Kidney (tissue), 13 donors: ENCODE measurements at regions not wholly inside any gene's neighbourhood (a gene's known extent, or its start where the extent isn't known, plus 50 kb on each side); places are given as distances from the start of the nearest gene placed in this dataset.
"Not testable (repeated sequence)": the region's sequence is repeated elsewhere in the genome, so short reads cannot be mapped to it uniquely, and the experiment has no call there.

Experiments
- DNase-seq, 5 donors: peaks; one replicate each; pipeline ENCODE4 v3.0.0-alpha.2; 2013 to 2020
- FAIRE-seq: peaks from 2 replicates; lab custom pipeline; 2012; peaks lifted over from hg19 to GRCh38; lab: Jason Lieb, UNC
- H3K27ac ChIP-seq, 2 donors: one replicate each; pipeline ENCODE4 v1.7.0; 2013; ENCODE audit warnings: low read depth in 2 of 2, low read length in 2 of 2, inconsistent platforms in 1 of 2
- H3K27me3 ChIP-seq: one replicate; pipeline ENCODE4 v1.7.1; 2013; ENCODE audit warnings: low read length, inconsistent platforms; ENCODE audit not compliant: control insufficient read depth, insufficient read depth
- H3K36me3 ChIP-seq, 3 donors: one replicate each; pipeline versions ENCODE4 v1.7.0 to v1.7.1; 2013; ENCODE audit warnings: low read length in 3 of 3, control low read depth in 1 of 3, inconsistent platforms in 1 of 3; ENCODE audit not compliant: insufficient read depth in 3 of 3, control insufficient read depth in 2 of 3
- H3K4me1 ChIP-seq, 3 donors: one replicate each; pipeline versions ENCODE4 v1.7.0 to v1.7.1; 2013; ENCODE audit warnings: low read length in 3 of 3, inconsistent platforms in 1 of 3, low read depth in 1 of 3; ENCODE audit not compliant: control insufficient read depth in 2 of 3, insufficient read depth in 2 of 3
- H3K4me3 ChIP-seq, 3 donors: one replicate each; pipeline versions ENCODE4 v1.7.0 to v1.8.1; 2013; ENCODE audit warnings: low read length in 3 of 3, control low read depth in 1 of 3, inconsistent platforms in 1 of 3
- H3K9ac ChIP-seq, 3 donors: one replicate each; pipeline versions ENCODE4 v1.7.0 to v1.7.1; 2013; ENCODE audit warnings: low read length in 3 of 3, control low read depth in 1 of 3, inconsistent platforms in 1 of 3
- H3K9me3 ChIP-seq, 3 donors: one replicate each; pipeline versions ENCODE4 v1.7.0 to v1.7.1; 2013; ENCODE audit warnings: low read length in 3 of 3, control low read depth in 1 of 3, inconsistent platforms in 1 of 3; ENCODE audit not compliant: control insufficient read depth in 2 of 3, insufficient read depth in 1 of 3
- intact Hi-C: fragments of 100-400 bp; cut with DNase I; formaldehyde crosslinking; loops from one replicate; pipeline ENCODE4 v1.11.1; 2022
- TF ChIP-seq, protein P1 (sequence below): IDR thresholded peaks from 3 replicates; pipeline ENCODE4 v1.5.1; 2012; ENCODE audit warnings: mild to moderate bottlenecking, moderate library complexity, borderline replicate concordance; ENCODE audit not compliant: insufficient read depth; ENCODE audit errors: extremely low read depth
- donor health status: control.
- donor health status: control.
- donor health status: control.
- donor health status: control.
- donor health status: control.
- donor health status: DM: yes; HTN: yes; CAD: no.
- donor health status: Normal renal cell carcinoma (clear cell type).

DNA sequence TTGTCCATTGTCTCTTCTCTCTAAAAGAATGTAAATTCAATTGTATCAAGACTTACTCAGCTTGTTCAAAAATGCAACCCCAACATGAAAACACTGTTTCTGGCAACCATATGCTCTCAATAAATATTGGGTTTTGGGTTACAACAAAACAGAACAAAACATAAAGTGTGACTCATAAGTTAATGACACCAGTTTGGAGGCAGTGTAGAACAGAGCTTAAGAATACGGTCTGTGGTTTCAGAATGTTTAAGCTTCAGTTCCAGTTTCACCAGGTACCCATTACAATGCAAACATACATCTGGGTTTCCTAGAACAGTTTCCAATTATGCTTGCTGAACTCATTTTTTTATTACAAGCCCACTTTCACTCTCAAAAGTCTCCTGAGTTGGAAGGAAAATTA, 285.8 kb upstream of the PCDH9 start:
- Histone ChIP-seq H3K27me3 (no peaks in the 10 kb centered on the region), H3K9ac (no peak overlapping the region), H3K4me1 (no peaks in the 10 kb centered on the region), H3K4me3 (no peak overlapping the region), H3K9me3 (no peaks in the 10 kb centered on the region), H3K27ac (no peak overlapping the region), H3K36me3 (no peaks in the 10 kb centered on the region)
- FAIRE-seq (no peak), DNase-seq (no peak)
- TF ChIP-seq, protein P1, sequence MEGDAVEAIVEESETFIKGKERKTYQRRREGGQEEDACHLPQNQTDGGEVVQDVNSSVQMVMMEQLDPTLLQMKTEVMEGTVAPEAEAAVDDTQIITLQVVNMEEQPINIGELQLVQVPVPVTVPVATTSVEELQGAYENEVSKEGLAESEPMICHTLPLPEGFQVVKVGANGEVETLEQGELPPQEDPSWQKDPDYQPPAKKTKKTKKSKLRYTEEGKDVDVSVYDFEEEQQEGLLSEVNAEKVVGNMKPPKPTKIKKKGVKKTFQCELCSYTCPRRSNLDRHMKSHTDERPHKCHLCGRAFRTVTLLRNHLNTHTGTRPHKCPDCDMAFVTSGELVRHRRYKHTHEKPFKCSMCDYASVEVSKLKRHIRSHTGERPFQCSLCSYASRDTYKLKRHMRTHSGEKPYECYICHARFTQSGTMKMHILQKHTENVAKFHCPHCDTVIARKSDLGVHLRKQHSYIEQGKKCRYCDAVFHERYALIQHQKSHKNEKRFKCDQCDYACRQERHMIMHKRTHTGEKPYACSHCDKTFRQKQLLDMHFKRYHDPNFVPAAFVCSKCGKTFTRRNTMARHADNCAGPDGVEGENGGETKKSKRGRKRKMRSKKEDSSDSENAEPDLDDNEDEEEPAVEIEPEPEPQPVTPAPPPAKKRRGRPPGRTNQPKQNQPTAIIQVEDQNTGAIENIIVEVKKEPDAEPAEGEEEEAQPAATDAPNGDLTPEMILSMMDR: no peak
- intact Hi-C loops: no loop called here

DNA sequence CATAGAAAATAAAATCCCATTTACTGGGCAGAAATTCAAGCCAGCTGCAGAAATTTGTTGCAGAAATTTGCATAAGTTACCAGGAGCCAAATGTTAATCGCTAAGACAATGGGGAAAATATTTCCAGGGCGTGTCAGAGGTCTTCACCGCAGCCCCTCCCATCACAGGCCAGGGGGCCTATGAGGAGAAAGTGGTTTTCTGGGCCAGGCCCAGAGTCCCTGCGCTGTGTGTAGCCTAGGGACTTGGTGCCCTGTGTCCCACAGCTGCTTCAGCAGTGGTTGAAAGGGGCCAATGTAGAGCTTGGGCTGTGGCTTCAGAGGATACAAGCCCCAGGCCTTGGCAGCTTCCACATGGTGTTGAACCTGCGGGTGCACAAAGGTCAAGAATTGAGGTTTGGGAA, 278.9 kb upstream of the PCDH9 start:
- no peaks in the 10 kb centered on the region for H3K4me1 ChIP-seq
- no peak overlapping the region for H3K4me3 ChIP-seq
- no peaks in the 10 kb centered on the region for H3K36me3 ChIP-seq
- DNase-seq (no peak), FAIRE-seq (no peak)
- intact Hi-C loops: no loop called here
- no peak overlapping the region for H3K27ac ChIP-seq
- no peaks in the 10 kb centered on the region for H3K9me3 ChIP-seq
- H3K9ac ChIP-seq: no peak overlapping the region
- TF ChIP-seq, protein P1: no peak
- H3K27me3 ChIP-seq: no peaks in the 10 kb centered on the region

DNA sequence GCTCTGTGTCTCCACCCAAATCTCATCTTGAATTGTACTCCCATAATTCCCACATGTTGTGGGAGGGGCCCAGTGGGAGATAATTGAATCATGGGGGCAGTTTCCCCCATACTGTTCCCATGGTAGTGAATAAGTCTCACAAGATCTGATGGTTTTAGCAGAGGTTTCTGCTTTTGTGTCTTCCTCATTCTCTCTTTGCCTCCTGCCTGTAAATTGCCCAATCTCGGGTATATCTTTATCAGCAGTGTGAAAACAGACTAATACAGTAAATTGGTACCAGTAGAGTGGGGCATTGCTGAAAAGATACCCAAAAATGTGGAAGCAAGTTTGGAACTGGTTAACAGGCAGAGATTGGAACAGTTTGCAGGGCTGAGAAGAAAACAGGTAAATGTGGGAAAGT, 278.1 kb upstream of the PCDH9 start:
- intact Hi-C loops: not testable (repeated sequence)

DNA sequence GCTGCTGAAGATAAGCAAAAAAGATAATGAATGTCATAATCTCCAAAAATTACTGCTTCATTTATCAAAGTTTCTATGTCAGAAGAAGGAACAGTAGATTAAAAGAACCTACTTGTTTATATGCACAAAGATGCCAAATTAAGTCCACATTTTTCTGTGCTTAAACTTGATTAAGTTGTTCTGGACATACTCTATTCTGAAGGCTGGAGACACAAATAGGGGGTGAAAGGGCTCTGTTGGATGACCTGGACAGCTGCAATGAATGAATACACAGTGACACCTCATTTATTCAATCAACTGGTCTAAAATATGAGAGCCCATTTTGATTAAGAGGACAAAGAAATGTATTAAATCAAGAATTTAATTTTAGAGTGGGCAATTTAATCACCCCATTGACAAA, 276.3 kb upstream of the PCDH9 start:
- TF ChIP-seq, protein P1: no peak
- no peaks in the 10 kb centered on the region for H3K9me3 ChIP-seq
- no peak overlapping the region for H3K9ac ChIP-seq
- FAIRE-seq: no peak
- no peaks in the 10 kb centered on the region for H3K27me3 ChIP-seq
- intact Hi-C loops: no loop called here
- H3K27ac ChIP-seq: no peak overlapping the region
- no peaks in the 10 kb centered on the region for H3K4me1 ChIP-seq
- H3K4me3 ChIP-seq: no peak overlapping the region
- no peak for DNase-seq
- H3K36me3 ChIP-seq: no peaks in the 10 kb centered on the region

More for the DNA sequence above, 278.1 kb upstream of the PCDH9 start:
- H3K4me1 ChIP-seq, H3K9me3 ChIP-seq, FAIRE-seq, H3K9ac ChIP-seq, H3K27ac ChIP-seq, DNase-seq, H3K4me3 ChIP-seq, H3K27me3 ChIP-seq, H3K36me3 ChIP-seq: not testable (repeated sequence)
